GM10266 (cell line): ENCODE measurements at regions not wholly inside any gene's neighbourhood (a gene's known extent, or its start where the extent isn't known, plus 50 kb on each side); places are given as distances from the start of the nearest gene placed in this dataset.

Experiments used
- DNase-seq: peaks from one replicate; pipeline ENCODE4 v3.0.0; 2012; ENCODE audit errors: extremely low spot score
- TF ChIP-seq, protein P1 (sequence below): IDR thresholded peaks from 2 replicates; pipeline ENCODE4 v1.5.1; 2012; ENCODE audit warnings: mild to moderate bottlenecking, low read depth; ENCODE audit not compliant: control insufficient read depth, insufficient read depth; ENCODE audit errors: missing control alignments

DNA sequence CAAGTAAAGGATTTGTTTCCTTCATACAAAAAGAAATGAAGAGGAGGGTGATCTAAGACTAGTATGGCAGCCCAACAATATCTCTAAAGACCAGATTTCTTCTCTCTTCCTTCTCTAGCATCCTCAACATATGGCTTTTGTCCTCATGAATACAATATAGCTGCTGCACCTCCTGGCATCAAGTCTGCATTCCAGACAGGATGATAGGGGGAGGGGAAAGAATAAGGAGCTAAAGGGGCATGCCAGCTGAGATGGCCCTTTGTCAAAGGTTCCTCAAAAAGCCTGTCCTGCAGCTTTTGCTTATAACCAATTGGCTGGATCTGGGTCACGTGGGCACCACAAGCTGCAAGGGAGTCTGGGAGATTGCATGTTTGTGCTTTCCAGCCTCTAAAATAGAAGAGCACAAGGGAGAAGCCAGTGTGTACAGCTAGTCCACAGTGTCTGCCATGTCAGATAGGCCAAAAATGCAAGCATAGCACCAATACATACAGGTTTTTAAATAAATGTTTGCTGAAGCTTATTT is 132.6 kb downstream of the BCOR start:
- TF ChIP-seq, protein P1, sequence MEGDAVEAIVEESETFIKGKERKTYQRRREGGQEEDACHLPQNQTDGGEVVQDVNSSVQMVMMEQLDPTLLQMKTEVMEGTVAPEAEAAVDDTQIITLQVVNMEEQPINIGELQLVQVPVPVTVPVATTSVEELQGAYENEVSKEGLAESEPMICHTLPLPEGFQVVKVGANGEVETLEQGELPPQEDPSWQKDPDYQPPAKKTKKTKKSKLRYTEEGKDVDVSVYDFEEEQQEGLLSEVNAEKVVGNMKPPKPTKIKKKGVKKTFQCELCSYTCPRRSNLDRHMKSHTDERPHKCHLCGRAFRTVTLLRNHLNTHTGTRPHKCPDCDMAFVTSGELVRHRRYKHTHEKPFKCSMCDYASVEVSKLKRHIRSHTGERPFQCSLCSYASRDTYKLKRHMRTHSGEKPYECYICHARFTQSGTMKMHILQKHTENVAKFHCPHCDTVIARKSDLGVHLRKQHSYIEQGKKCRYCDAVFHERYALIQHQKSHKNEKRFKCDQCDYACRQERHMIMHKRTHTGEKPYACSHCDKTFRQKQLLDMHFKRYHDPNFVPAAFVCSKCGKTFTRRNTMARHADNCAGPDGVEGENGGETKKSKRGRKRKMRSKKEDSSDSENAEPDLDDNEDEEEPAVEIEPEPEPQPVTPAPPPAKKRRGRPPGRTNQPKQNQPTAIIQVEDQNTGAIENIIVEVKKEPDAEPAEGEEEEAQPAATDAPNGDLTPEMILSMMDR = no peak
- no peak for DNase-seq

- TF ChIP-seq, protein P1 = no peak
Observed at GRCh38 chrX:39966176-39966575, 131.6 kb downstream of the BCOR start.

GRCh38 chrX:39967348-39967747 is 130.4 kb downstream of the BCOR start:
- DNase-seq = no peak
- TF ChIP-seq, protein P1 = no peak

More at GRCh38 chrX:39966176-39966575, 131.6 kb downstream of the BCOR start:
- no peak for DNase-seq

- TF ChIP-seq, protein P1 = no peak
- DNase-seq = no peak
Observed at GRCh38 chrX:39969099-39969818, 128.5 kb downstream of the BCOR start.

DNA sequence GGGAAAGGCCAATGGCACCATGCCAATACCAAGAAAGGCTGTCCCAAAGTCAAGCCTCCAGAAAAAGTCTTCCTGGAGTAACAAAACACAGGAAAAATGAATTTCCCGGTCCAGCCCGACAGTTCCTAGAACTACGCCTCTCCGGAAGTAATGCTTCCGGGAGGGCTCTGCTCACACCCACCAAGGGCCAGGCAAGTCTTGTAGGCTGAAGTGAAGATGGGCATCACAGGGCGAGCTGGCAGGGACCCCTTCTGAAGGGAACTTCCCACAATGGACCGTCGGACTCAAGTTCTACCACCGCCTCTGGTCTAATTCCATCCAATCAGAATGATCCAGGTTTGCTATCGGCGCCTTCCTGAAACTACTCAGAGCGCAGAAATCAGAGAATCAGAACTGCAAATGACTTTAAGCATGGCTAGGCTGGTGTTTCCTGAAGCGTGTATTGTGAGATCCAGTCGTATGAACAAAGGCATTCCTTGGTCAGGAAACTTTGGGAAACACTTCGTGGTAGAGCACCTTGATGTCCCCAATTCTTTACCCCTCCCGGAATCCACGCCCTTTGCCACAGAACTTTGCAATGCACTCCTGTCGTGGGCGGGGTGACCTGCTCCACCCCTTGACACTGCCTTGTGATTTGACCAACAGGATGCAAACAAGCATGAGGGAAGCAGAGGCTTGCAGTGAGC is 127.8 kb downstream of the BCOR start:
- TF ChIP-seq, protein P1 = no peak
- no peak for DNase-seq

- TF ChIP-seq, protein P1 = no peak
- DNase-seq = no peak
Observed at GRCh38 chrX:39971760-39972159, 126.0 kb downstream of the BCOR start.

DNA sequence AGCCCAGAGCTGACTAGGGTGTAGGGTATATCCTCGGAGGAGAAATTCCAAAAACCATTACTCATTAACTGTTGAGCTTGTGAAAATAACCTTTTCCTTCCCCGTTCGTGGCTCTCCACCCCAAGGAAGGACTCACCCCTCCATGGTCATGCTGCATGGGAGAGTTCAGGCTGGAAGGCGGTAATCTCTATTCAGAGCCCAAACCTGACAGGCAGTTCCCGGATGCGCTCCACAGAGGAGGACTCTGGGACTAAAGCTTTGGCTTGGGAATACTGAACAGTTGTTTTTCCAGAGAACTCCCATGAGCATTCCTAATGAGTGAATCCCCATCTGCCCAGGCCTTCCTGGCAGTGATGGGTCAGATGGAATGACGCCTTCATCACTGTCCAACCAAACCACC is 125.4 kb downstream of the BCOR start:
- TF ChIP-seq, protein P1 = no peak

More for the DNA sequence above, 125.4 kb downstream of the BCOR start:
- DNase-seq = no peak
